ENCODE measurements at regions not wholly inside any gene's neighbourhood (a gene's known extent, or its start where the extent isn't known, plus 50 kb on each side); places are given as distances from the start of the nearest gene placed in this dataset.

DNA sequence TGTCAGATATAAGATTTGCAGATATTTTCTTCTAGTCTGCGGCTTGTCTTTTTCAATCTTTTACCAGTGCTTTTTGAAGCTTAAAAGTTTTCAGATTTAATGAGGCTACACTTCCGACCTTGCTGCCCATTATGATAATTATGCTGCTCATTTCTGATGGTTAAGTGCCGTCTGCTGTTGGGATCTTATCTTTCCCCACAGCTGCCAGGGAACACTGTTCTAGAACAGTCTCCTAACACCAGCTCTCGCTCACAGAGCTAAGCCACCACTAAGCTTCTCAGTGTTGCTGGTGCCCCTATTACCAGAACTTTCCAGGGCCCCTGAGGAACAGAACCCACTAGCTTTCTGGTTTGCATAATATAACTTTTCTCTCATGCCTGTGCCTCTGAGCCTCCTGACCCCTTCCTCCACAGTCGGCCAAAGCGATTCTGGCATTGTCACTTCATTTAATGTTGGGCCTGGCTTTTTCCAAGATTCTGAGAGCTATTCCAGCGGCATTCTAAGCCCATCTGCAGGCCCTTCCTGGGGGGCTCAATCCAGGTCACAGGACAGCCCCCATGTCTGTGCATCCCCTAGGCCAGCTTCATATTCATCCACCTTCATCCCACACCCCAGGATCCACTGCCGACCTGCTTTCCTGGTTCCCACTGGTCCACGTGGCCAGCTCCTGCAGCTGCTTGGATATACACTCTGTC, 237.0 kb downstream of the PTPRU start (continued):
- no peak for TF ChIP-seq NFIB (CRISPR knock-in tag; IDR thresholded peaks at IDR 0.05; ENCODE audit: borderline replicate concordance)
- TF ChIP-seq, protein P1, sequence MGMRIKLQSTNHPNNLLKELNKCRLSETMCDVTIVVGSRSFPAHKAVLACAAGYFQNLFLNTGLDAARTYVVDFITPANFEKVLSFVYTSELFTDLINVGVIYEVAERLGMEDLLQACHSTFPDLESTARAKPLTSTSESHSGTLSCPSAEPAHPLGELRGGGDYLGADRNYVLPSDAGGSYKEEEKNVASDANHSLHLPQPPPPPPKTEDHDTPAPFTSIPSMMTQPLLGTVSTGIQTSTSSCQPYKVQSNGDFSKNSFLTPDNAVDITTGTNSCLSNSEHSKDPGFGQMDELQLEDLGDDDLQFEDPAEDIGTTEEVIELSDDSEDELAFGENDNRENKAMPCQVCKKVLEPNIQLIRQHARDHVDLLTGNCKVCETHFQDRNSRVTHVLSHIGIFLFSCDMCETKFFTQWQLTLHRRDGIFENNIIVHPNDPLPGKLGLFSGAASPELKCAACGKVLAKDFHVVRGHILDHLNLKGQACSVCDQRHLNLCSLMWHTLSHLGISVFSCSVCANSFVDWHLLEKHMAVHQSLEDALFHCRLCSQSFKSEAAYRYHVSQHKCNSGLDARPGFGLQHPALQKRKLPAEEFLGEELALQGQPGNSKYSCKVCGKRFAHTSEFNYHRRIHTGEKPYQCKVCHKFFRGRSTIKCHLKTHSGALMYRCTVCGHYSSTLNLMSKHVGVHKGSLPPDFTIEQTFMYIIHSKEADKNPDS (CRISPR knock-in tag; IDR thresholded peaks at IDR 0.05) = no peak

DNA sequence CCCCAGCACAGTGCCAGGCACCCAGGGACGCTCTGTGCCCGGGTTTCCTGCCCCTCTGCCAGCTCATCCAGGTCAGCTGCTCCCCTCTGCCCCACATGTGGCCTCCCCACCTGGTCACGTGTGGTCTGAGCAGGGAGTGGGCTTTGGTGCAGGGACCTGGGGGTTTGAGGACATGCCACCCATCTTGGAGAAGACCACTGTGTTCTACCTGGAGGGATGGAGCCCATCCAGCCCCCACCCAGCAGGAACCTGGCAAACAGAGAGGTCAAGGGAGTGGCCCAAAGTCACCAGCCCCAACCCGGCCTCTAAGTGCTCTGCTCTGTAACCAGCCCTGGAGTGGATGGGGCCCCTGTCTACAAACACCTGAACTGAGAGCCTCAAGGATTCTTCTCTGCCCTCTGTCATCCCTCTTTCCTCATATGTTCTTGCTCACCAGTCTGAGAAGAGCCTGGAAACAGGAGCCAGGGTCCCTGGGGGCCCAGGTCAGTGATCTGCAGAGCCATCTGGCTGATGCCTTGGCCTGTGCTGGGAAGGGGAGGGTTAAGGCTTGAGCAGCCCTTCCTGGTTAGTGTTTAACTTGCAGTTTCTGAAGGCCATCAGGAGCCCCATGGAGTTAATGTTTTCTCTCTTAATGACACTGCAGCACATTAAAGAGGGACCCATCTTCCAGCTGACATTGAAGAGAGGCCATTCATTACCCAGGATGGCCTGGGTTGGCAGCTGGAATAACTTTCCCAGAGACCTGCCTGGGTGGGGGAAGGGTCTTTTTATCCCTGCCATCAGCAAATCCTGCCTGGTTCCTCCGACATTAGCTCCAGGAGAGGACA, 235.4 kb downstream of the PTPRU start:
- DNase-seq (ENCODE audit: low spot score) (peak; percentile 84), ATAC-seq (peak; percentile 91), FAIRE-seq (peak; percentile 99)
- Histone ChIP-seq H3K27ac (ENCODE audit: extremely low read length, insufficient read depth, low read length) (peak overlapping the region; percentile 61), H3K27me3 (ENCODE audit: control insufficient read depth in 1 of 2, insufficient read depth in 2 of 2, low read length in 2 of 2) (no peaks in the 10 kb centered on the region), H4K20me1 (ENCODE audit: insufficient read depth, low read length) (no peaks in the 10 kb centered on the region), H2AFZ (ENCODE audit: low read length) (no peak overlapping the region), H3K79me2 (ENCODE audit: insufficient read depth, low read length) (no peaks in the 10 kb centered on the region), H3K9me3 (ENCODE audit: low read length) (no peaks in the 10 kb centered on the region), H3K4me2 (ENCODE audit: low read depth, low read length) (peak overlapping the region; percentile 65), H3K4me3 (replicated peaks in 1 of 3; ENCODE audit: insufficient read depth in 1 of 3, low read depth in 2 of 3, low read length in 3 of 3) (peak overlapping the region in 1 of 3 experiments; percentile 37; a peak in 2 of 6 replicates), H3K4me1 (ENCODE audit: insufficient read depth, low read length) (peaks cover 70% of the 10 kb centered on the region), H3K9ac (ENCODE audit: insufficient read depth, low read depth, low read length) (no peak overlapping the region), H3K36me3 (replicated peaks in 1 of 2; ENCODE audit: control insufficient read depth in 1 of 2, insufficient read depth in 2 of 2, low read length in 2 of 2) (no peaks in the 10 kb centered on the region)
- BruUV-seq (replicated peaks) = no TSS peak
- in situ Hi-C loops (cut with HindIII; ENCODE audit: extremely low pct_ligation_motif_present, low pct_unique_long_range_greater_than_20kb) (no loop called here), intact Hi-C loops (cut with micrococcal nuclease; ENCODE audit: unreplicated experiment) (no loop called here)
- ChIA-PET POLR2A (no interaction called here), CTCF (ENCODE audit: low intra/inter-chr PET ratio, low total read pairs) (no interaction called here)
- WGBS (ENCODE audit: low lambda C conversion rate) = 20% methylated on average over 2 of the region's 5 CpGs
- TF ChIP-seq PPARG (CRISPR knock-in tag; conservative IDR thresholded peaks at IDR 0.05) (no peak), ZNF30 (CRISPR knock-in tag; IDR thresholded peaks at IDR 0.05) (no peak), SCMH1 (CRISPR knock-in tag; IDR thresholded peaks at IDR 0.05; ENCODE audit: borderline replicate concordance) (no peak), SIX1 (CRISPR knock-in tag; IDR thresholded peaks at IDR 0.05; ENCODE audit: borderline replicate concordance) (no peak), ESRRA (CRISPR knock-in tag; IDR thresholded peaks at IDR 0.05; ENCODE audit: low read depth) (no peak), PHB2 (IDR thresholded peaks at IDR 0.05; ENCODE audit: partially characterized antibody) (no peak), RORA (CRISPR knock-in tag; IDR thresholded peaks at IDR 0.05) (no peak), ZNF615 (CRISPR knock-in tag; IDR thresholded peaks at IDR 0.05; ENCODE audit: borderline replicate concordance) (no peak), ZSCAN31 (CRISPR knock-in tag; IDR thresholded peaks at IDR 0.05; ENCODE audit: low read depth) (no peak), HNRNPK (IDR thresholded peaks at IDR 0.05; ENCODE audit: low read depth, low read length, poor library complexity, severe bottlenecking) (no peak)
- TF ChIP-seq, protein P2, sequence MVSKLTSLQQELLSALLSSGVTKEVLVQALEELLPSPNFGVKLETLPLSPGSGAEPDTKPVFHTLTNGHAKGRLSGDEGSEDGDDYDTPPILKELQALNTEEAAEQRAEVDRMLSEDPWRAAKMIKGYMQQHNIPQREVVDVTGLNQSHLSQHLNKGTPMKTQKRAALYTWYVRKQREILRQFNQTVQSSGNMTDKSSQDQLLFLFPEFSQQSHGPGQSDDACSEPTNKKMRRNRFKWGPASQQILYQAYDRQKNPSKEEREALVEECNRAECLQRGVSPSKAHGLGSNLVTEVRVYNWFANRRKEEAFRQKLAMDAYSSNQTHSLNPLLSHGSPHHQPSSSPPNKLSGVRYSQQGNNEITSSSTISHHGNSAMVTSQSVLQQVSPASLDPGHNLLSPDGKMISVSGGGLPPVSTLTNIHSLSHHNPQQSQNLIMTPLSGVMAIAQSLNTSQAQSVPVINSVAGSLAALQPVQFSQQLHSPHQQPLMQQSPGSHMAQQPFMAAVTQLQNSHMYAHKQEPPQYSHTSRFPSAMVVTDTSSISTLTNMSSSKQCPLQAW (CRISPR knock-in tag; IDR thresholded peaks at IDR 0.05) = peak; percentile 85
- TF ChIP-seq, protein P3, sequence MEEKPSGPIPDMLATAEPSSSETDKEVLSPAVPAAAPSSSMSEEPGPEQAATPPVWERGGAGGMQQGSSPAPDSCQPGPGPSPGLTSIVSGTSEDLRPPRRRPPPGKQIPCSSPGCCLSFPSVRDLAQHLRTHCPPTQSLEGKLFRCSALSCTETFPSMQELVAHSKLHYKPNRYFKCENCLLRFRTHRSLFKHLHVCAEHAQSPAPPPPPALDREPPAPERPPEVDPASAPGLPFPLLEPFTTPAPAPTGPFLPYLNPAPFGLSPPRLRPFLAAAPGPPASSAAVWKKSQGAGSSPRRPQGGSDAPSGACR (CRISPR knock-in tag; IDR thresholded peaks at IDR 0.05) = no peak
- TF ChIP-seq, protein P4, sequence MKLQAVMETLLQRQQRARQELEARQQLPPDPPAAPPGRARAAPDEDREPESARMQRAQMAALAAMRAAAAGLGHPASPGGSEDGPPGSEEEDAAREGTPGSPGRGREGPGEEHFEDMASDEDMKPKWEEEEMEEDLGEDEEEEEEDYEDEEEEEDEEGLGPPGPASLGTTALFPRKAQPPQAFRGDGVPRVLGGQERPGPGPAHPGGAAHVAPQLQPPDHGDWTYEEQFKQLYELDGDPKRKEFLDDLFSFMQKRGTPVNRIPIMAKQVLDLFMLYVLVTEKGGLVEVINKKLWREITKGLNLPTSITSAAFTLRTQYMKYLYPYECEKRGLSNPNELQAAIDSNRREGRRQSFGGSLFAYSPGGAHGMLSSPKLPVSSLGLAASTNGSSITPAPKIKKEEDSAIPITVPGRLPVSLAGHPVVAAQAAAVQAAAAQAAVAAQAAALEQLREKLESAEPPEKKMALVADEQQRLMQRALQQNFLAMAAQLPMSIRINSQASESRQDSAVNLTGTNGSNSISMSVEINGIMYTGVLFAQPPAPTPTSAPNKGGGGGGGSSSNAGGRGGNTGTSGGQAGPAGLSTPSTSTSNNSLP (IDR thresholded peaks at IDR 0.05; ENCODE audit: low read depth, low read length) = no peak
